GM12878 (cell line): ENCODE measurements at regions not wholly inside any gene's neighbourhood (a gene's known extent, or its start where the extent isn't known, plus 50 kb on each side); places are given as distances from the start of the nearest gene placed in this dataset.

Experiments
- ATAC-seq: fragments of 200-7000 bp; cut with Tn5 transposase; 3 replicates; pipeline ENCODE4 v1.9.1; 2020; ENCODE audit warnings: mild to moderate bottlenecking, moderate library complexity
- BruUV-seq: library from RNA; stranded (reverse); fragments of 400-500 nt; replicated peaks from 2 replicates; lab custom pipeline; 2021; lab: Mats Ljungman, UMichigan
- CTCF ChIA-PET: fragments of 300-600 bp; sonication (Branson Sonifier 250); formaldehyde crosslinking; extraction: SDS; loops from one replicate; lab custom pipeline; 2021; ENCODE audit warnings: inconsistent platforms; lab: Yijun Ruan, JAX
- POLR2A ChIA-PET: fragments of 350-600 bp; formaldehyde crosslinking; extraction: SDS; loops from one replicate; lab custom pipeline; 2021; ENCODE audit warnings: inconsistent platforms; lab: Charles Lee
- RAD21 ChIA-PET: fragments of 300-600 bp; sonication (Branson Sonifier 250); formaldehyde crosslinking; loops from one replicate; lab custom pipeline; 2023; ENCODE audit warnings: antibody characterized with exemption; ENCODE audit not compliant: unreplicated experiment; lab: Charles Lee
- SMC1A ChIA-PET: fragments of 300-600 bp; sonication (Branson Sonifier 250); formaldehyde crosslinking; loops from one replicate; lab custom pipeline; 2023; ENCODE audit not compliant: unreplicated experiment, uncharacterized antibody; lab: Charles Lee
- DNase-seq: peaks from one replicate; pipeline ENCODE4 v3.0.0-alpha.2; 2011; ENCODE audit warnings: low read depth, low spot score
- FAIRE-seq: peaks from 3 replicates; lab custom pipeline; 2011; peaks lifted over from hg19 to GRCh38; lab: Jason Lieb, UNC
- H2AFZ ChIP-seq: 2 replicates; pipeline ENCODE4 v1.6.0; 2011; ENCODE audit warnings: low read depth, low read length, control low read depth; ENCODE audit not compliant: control insufficient read depth
- H3K27ac ChIP-seq: 2 replicates; pipeline ENCODE4 v1.5.1; 2011; ENCODE audit warnings: control low read depth; ENCODE audit not compliant: control insufficient read depth, insufficient read depth
- H3K27me3 ChIP-seq, 2 experiments: replicated peaks in 1 of 2; 2 replicates each; pipeline versions ENCODE4 v1.6.0 to v1.6.1; 2011; ENCODE audit warnings: low read length in 1 of 2; ENCODE audit not compliant: control insufficient read depth in 2 of 2, insufficient read depth in 2 of 2
- H3K36me3 ChIP-seq, 2 experiments: 2 replicates each; pipeline ENCODE4 v1.5.1; 2011; ENCODE audit warnings: low read length in 1 of 2; ENCODE audit not compliant: control insufficient read depth in 2 of 2, insufficient read depth in 2 of 2
- H3K4me1 ChIP-seq: 2 replicates; pipeline ENCODE4 v1.6.1; 2011; ENCODE audit warnings: mild to moderate bottlenecking, low read length, moderate library complexity, mixed read lengths; ENCODE audit not compliant: control insufficient read depth, insufficient read depth
- H3K4me2 ChIP-seq: 2 replicates; pipeline ENCODE4 v1.6.0; 2011; ENCODE audit warnings: control low read depth; ENCODE audit not compliant: control insufficient read depth, insufficient read depth
- H3K4me3 ChIP-seq: fragments of 200-600 bp; sonication (generic); 2 replicates; pipeline ENCODE4 v1.5.1; 2016
- H3K79me2 ChIP-seq: 2 replicates; pipeline ENCODE4 v1.6.0; 2011; ENCODE audit warnings: low read length; ENCODE audit not compliant: control insufficient read depth, insufficient read depth
- H3K9ac ChIP-seq: 2 replicates; pipeline ENCODE4 v1.8.0; 2011; ENCODE audit warnings: low read length, control low read depth, mixed read lengths; ENCODE audit not compliant: control insufficient read depth, insufficient read depth
- H3K9me3 ChIP-seq: replicated peaks from 3 replicates; pipeline ENCODE4 v1.5.1; 2011; ENCODE audit warnings: mild to moderate bottlenecking, low read length; ENCODE audit not compliant: control insufficient read depth, insufficient read depth
- H4K20me1 ChIP-seq: 2 replicates; pipeline ENCODE4 v1.6.0; 2011; ENCODE audit not compliant: control insufficient read depth, insufficient read depth
- BRCA1 ChIP-seq: IDR thresholded peaks from 2 replicates; pipeline ENCODE4 v1.6.1; 2011; ENCODE audit warnings: low read depth, low read length, improper control_type of control experiment
- ETV6 ChIP-seq, 2 experiments: fragments of 450-650 bp in 1 of 2; IDR thresholded peaks in 1 of 2; conservative IDR thresholded peaks in 1 of 2; 2 replicates each; pipeline ENCODE4 v1.6.1; 2014; ENCODE audit warnings: antibody characterized with exemption in 1 of 2, borderline replicate concordance in 1 of 2, low read depth in 1 of 2, mild to moderate bottlenecking in 1 of 2, moderate library complexity in 1 of 2
- HDAC2 ChIP-seq: fragments of 200-600 bp; sonication (generic); IDR thresholded peaks from 2 replicates; pipeline ENCODE4 v1.6.1; 2017
- STAT1 ChIP-seq: fragments of 450-650 bp; conservative IDR thresholded peaks from 2 replicates; pipeline ENCODE4 v1.6.1; 2014; ENCODE audit warnings: antibody characterized with exemption, mild to moderate bottlenecking
- ZNF24 ChIP-seq: fragments of 450-650 bp; IDR thresholded peaks from 2 replicates; pipeline ENCODE4 v1.6.1; 2017; ENCODE audit warnings: antibody characterized with exemption, mild to moderate bottlenecking
- ZZZ3 ChIP-seq: IDR thresholded peaks from 2 replicates; pipeline ENCODE4 v1.6.1; 2011; ENCODE audit warnings: low read depth; ENCODE audit not compliant: control insufficient read depth, insufficient read length
- WGBS: methylation state at CpG from one replicate; pipeline ENCODE4 v1.1.6; 2016; ENCODE audit warnings: low lambda C conversion rate; ENCODE audit not compliant: insufficient replicate concordance, insufficient coverage; ENCODE audit errors: missing lambda C conversion rate; 5-methylcytosine and 5-hydroxymethylcytosine counted together
- in situ Hi-C: fragments of 300-500 bp; cut with MboI; formaldehyde crosslinking; loops from 9 replicates; pipeline ENCODE4 v1.14.3; 2018; ENCODE audit warnings: mixed read lengths
- intact Hi-C: fragments of 100-400 bp; cut with micrococcal nuclease; formaldehyde crosslinking; loops from one replicate; pipeline ENCODE4 v1.14.2; 2022; ENCODE audit not compliant: unreplicated experiment
- TF ChIP-seq, protein P1 (sequence below): IDR thresholded peaks from 2 replicates; pipeline ENCODE4 v1.6.1; 2012; ENCODE audit warnings: improper control_type of control experiment, low read depth, low read length; ENCODE audit not compliant: insufficient replicate concordance

GRCh38 chr17:5864741-5865657, 205.2 kb upstream of the WSCD1 start:
- Histone ChIP-seq H3K4me1 (no peaks in the 10 kb centered on the region), H3K27ac (no peak overlapping the region), H3K36me3 (no peaks in the 10 kb centered on the region), H3K4me2 (no peak overlapping the region), H3K9me3 (no peaks in the 10 kb centered on the region), H3K4me3 (no peak overlapping the region), H3K27me3 (no peaks in the 10 kb centered on the region), H3K9ac (no peak overlapping the region), H2AFZ (no peak overlapping the region), H3K79me2 (no peaks in the 10 kb centered on the region), H4K20me1 (no peaks in the 10 kb centered on the region)
- TF ChIP-seq STAT1 (no peak), ZZZ3 (no peak), HDAC2 (no peak), ETV6 (conservative IDR thresholded peaks at IDR 0.05 in 1 of 2, IDR thresholded peaks at IDR 0.05 in 1 of 2; ENCODE audit: borderline replicate concordance in 1 of 2, low read depth in 1 of 2) (no peak), ZNF24 (no peak), BRCA1 (no peak)
- TF ChIP-seq, protein P1, sequence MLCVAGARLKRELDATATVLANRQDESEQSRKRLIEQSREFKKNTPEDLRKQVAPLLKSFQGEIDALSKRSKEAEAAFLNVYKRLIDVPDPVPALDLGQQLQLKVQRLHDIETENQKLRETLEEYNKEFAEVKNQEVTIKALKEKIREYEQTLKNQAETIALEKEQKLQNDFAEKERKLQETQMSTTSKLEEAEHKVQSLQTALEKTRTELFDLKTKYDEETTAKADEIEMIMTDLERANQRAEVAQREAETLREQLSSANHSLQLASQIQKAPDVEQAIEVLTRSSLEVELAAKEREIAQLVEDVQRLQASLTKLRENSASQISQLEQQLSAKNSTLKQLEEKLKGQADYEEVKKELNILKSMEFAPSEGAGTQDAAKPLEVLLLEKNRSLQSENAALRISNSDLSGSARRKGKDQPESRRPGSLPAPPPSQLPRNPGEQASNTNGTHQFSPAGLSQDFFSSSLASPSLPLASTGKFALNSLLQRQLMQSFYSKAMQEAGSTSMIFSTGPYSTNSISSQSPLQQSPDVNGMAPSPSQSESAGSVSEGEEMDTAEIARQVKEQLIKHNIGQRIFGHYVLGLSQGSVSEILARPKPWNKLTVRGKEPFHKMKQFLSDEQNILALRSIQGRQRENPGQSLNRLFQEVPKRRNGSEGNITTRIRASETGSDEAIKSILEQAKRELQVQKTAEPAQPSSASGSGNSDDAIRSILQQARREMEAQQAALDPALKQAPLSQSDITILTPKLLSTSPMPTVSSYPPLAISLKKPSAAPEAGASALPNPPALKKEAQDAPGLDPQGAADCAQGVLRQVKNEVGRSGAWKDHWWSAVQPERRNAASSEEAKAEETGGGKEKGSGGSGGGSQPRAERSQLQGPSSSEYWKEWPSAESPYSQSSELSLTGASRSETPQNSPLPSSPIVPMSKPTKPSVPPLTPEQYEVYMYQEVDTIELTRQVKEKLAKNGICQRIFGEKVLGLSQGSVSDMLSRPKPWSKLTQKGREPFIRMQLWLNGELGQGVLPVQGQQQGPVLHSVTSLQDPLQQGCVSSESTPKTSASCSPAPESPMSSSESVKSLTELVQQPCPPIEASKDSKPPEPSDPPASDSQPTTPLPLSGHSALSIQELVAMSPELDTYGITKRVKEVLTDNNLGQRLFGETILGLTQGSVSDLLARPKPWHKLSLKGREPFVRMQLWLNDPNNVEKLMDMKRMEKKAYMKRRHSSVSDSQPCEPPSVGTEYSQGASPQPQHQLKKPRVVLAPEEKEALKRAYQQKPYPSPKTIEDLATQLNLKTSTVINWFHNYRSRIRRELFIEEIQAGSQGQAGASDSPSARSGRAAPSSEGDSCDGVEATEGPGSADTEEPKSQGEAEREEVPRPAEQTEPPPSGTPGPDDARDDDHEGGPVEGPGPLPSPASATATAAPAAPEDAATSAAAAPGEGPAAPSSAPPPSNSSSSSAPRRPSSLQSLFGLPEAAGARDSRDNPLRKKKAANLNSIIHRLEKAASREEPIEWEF: no peak
- WGBS: 25% methylated on average over 9 of the region's 9 CpGs
- FAIRE-seq (no peak), ATAC-seq (no peak), DNase-seq (no peak)
- in situ Hi-C loops (no loop called here), intact Hi-C loops (no loop called here)
- CTCF ChIA-PET: no interaction called here
- SMC1A ChIA-PET: no interaction called here
- no TSS peak for BruUV-seq
- POLR2A ChIA-PET: no interaction called here
- RAD21 ChIA-PET: no interaction called here
